NCI-H460 (cell line): ENCODE measurements at regions not wholly inside any gene's neighbourhood (a gene's known extent, or its start where the extent isn't known, plus 50 kb on each side); places are given as distances from the start of the nearest gene placed in this dataset.

Experiments
- DNase-seq: peaks from one replicate; pipeline ENCODE4 v3.0.0-alpha.2; 2016; ENCODE audit warnings: low read depth; ENCODE audit errors: extremely low read depth

- DNase-seq: no peak
Observed at GRCh38 chr1:177589166-177589565, 380.7 kb downstream of the SEC16B start.

GRCh38 chr1:177586429-177586828, 383.4 kb downstream of the SEC16B start:
- no peak for DNase-seq

- DNase-seq: no peak
Observed at GRCh38 chr1:177585302-177586220, 384.3 kb downstream of the SEC16B start.

- DNase-seq: no peak
Observed at GRCh38 chr1:177573901-177574300, 396.0 kb downstream of the SEC16B start.

GRCh38 chr1:177571485-177572076, 398.3 kb downstream of the SEC16B start:
- no peak for DNase-seq

- no peak for DNase-seq
Observed at GRCh38 chr1:177571076-177571475, 398.8 kb downstream of the SEC16B start.

GRCh38 chr1:177569476-177569875, 398.7 kb downstream of the BRINP2 start:
- no peak for DNase-seq

- no peak for DNase-seq
Observed at GRCh38 chr1:177568622-177569021, 397.9 kb downstream of the BRINP2 start.

GRCh38 chr1:177567393-177567792, 396.6 kb downstream of the BRINP2 start:
- DNase-seq: no peak

- no peak for DNase-seq
Observed at GRCh38 chr1:177566495-177566894, 395.7 kb downstream of the BRINP2 start.

- no peak for DNase-seq
Observed at GRCh38 chr1:177561436-177561835, 390.7 kb downstream of the BRINP2 start.

- no peak for DNase-seq
Observed at GRCh38 chr1:177558372-177558771, 387.6 kb downstream of the BRINP2 start.

GRCh38 chr1:177556163-177556562, 385.4 kb downstream of the BRINP2 start:
- DNase-seq: no peak

GRCh38 chr1:177547200-177547599, 376.4 kb downstream of the BRINP2 start:
- DNase-seq: no peak

- DNase-seq: no peak
Observed at GRCh38 chr1:177546346-177546745, 375.6 kb downstream of the BRINP2 start.

- no peak for DNase-seq
Observed at GRCh38 chr1:177526201-177526600, 355.4 kb downstream of the BRINP2 start.

GRCh38 chr1:177525176-177525575, 354.4 kb downstream of the BRINP2 start:
- no peak for DNase-seq

- DNase-seq: no peak
Observed at GRCh38 chr1:177517546-177517945, 346.8 kb downstream of the BRINP2 start.

- DNase-seq: no peak
Observed at GRCh38 chr1:177514207-177514606, 343.4 kb downstream of the BRINP2 start.

- DNase-seq: no peak
Observed at GRCh38 chr1:177511036-177511435, 340.3 kb downstream of the BRINP2 start.

- no peak for DNase-seq
Observed at GRCh38 chr1:177505905-177506590, 335.3 kb downstream of the BRINP2 start.

GRCh38 chr1:177495878-177496277, 325.1 kb downstream of the BRINP2 start:
- DNase-seq: no peak
